Testis (tissue), 2 donors: ENCODE measurements at regions not wholly inside any gene's neighbourhood (a gene's known extent, or its start where the extent isn't known, plus 50 kb on each side); places are given as distances from the start of the nearest gene placed in this dataset.

Experiments used
- POLR2A ChIP-seq: fragments of 450-650 bp; IDR thresholded peaks from one replicate; pipeline ENCODE4 v1.6.1; 2017; ENCODE audit warnings: antibody characterized with exemption, mild to moderate bottlenecking, moderate library complexity
- TF ChIP-seq, protein P1 (sequence below), 3 experiments: fragments of 450-650 bp in 2 of 3; fragments of 200-600 bp in 1 of 3; sonication (generic) in 1 of 3; IDR thresholded peaks; one replicate each; pipeline ENCODE4 v1.5.1; 2016 to 2019; ENCODE audit warnings: antibody characterized with exemption in 3 of 3, mild to moderate bottlenecking in 2 of 3, moderate library complexity in 1 of 3

DNA sequence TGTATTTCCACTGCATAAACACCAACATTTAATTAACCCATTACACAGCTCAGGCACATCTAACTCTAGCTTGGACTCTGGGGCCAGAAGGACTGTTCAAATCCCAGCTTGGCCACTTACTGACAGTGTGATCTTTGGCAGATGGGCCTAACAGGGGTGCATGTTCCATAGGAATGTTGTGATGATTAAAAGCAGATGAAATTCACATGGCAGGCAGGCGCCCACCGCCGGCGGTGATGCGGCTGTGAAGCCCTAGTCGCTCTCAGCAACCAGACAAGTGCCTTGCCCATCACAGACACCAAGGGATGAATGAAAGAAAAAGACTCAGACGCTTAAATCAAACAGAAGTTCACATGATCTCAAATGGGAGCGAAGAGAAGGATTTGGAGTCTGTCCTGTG is 84.6 kb upstream of the WSB1 start:
- TF ChIP-seq, protein P1, sequence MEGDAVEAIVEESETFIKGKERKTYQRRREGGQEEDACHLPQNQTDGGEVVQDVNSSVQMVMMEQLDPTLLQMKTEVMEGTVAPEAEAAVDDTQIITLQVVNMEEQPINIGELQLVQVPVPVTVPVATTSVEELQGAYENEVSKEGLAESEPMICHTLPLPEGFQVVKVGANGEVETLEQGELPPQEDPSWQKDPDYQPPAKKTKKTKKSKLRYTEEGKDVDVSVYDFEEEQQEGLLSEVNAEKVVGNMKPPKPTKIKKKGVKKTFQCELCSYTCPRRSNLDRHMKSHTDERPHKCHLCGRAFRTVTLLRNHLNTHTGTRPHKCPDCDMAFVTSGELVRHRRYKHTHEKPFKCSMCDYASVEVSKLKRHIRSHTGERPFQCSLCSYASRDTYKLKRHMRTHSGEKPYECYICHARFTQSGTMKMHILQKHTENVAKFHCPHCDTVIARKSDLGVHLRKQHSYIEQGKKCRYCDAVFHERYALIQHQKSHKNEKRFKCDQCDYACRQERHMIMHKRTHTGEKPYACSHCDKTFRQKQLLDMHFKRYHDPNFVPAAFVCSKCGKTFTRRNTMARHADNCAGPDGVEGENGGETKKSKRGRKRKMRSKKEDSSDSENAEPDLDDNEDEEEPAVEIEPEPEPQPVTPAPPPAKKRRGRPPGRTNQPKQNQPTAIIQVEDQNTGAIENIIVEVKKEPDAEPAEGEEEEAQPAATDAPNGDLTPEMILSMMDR (IDR thresholded peaks at IDR 0.05), result no peak
- TF ChIP-seq POLR2A, result no peak
